PFSK-1 (cell line): ENCODE measurements at regions not wholly inside any gene's neighbourhood (a gene's known extent, or its start where the extent isn't known, plus 50 kb on each side); places are given as distances from the start of the nearest gene placed in this dataset.

Experiments
- POLR2AphosphoS5 ChIP-seq: IDR thresholded peaks from 2 replicates; pipeline ENCODE4 v1.6.1; 2012; ENCODE audit warnings: low read depth, mild to moderate bottlenecking, control low read depth, low read length, moderate library complexity
- REST ChIP-seq, 2 experiments: IDR thresholded peaks; 2 replicates each; pipeline versions ENCODE4 v1.6.1 to v1.8.0; 2011 to 2012; ENCODE audit warnings: low read depth in 2 of 2, low read length in 2 of 2, control low read depth in 1 of 2, inconsistent platforms in 1 of 2, mild to moderate bottlenecking in 1 of 2, moderate library complexity in 1 of 2; ENCODE audit not compliant: insufficient read depth in 1 of 2
- SIN3A ChIP-seq: IDR thresholded peaks from 2 replicates; pipeline ENCODE4 v1.6.1; 2012; ENCODE audit warnings: mild to moderate bottlenecking, low read length, moderate library complexity, borderline replicate concordance; ENCODE audit not compliant: insufficient read depth

GRCh38 chr4:156654410-156654809, 317.2 kb downstream of the PDGFC start:
- TF ChIP-seq POLR2AphosphoS5: no peak
- TF ChIP-seq SIN3A: no peak
- no peak for TF ChIP-seq REST (IDR thresholded peaks at IDR 0.05; ENCODE audit: insufficient read depth in 1 of 2, low read depth in 2 of 2, low read length in 2 of 2)
